Retina (tissue), 1 donor: ENCODE measurements at regions not wholly inside any gene's neighbourhood (a gene's known extent, or its start where the extent isn't known, plus 50 kb on each side); places are given as distances from the start of the nearest gene placed in this dataset.
"Not testable (repeated sequence)": the region's sequence is repeated elsewhere in the genome, so short reads cannot be mapped to it uniquely, and the experiment has no call there.

ENCODE experiments used
- DNase-seq: peaks from one replicate; pipeline ENCODE4 v3.0.0-alpha.2; 2016

DNA sequence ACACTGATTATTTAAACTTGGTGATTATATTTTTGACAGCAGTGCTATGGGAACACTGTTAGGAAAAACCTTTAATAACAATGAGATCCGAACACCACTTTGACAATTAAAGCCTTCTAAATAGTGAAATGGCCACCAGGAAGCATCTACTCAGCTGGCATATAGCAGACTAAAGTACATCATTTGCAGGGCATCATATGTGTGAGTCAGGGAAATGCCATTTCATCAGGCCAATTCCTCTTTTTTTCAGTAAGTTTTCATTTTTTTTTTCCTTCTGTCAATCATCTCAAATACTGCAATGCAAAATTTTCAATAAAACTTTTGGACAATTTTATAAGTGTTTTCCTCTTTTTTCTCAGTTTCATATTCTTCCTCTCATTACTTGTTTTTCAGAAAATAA is 521.4 kb upstream of the SEMA3D start:
- DNase-seq: no peak

DNA sequence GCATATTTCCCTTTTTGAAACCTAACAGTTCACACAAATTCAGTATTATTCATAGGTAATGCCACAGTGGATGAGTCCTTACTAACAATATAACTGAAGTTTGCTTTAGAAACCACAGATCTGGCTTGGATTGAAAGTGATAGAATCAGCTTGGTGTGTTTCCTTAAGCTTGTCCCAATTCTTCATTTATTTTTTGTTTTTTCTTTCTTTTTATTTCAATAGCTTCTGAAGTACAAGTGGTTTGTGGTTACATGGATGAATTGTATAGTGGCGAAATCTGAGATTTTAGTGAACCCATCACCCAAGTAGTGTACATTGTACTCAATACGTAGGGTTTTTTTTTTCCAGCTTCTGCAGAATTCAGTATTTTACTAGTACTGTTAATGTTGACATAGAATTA is 518.2 kb upstream of the SEMA3D start:
- DNase-seq: no peak

- no peak for DNase-seq
Observed at GRCh38 chr7:85703251-85704010, 516.6 kb upstream of the SEMA3D start.

DNA sequence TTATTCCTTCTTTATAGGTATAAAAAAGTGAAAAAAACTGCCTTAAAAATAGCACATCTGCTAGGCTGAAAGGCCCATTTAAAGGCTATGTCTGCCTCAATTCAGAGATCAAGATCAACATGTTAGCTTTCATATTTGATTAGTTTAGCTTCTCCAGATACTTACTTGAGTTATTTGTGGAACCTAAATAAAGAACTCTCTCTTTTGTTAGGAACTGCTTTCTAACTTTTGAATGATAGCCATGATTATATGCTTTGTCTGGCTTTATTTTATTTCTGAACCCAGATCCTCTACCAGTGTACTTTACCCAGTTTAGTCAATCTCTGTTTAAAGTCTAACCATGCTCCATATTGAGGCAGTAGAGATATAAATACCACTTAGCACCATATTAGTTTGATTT is 515.5 kb upstream of the SEMA3D start:
- DNase-seq: no peak

DNA sequence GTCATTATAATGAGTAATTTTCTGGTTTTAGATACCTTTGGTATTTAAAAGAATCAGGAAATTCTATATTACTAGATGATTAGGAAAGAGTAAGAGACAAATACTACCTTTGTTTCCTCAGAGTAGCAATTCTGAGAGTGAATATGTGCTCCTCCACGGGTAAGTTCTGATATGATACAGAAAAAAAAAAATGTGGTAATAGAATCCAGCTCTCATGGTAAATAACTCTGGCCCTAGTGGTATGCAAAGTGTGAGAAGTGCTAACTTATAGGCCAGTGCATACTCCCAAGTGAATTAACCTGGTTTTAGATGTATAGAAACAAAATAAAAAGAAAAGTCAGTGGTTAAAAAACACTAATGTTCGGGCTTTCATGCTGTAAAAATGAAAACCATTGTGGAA is 512.6 kb upstream of the SEMA3D start:
- DNase-seq: no peak

DNA sequence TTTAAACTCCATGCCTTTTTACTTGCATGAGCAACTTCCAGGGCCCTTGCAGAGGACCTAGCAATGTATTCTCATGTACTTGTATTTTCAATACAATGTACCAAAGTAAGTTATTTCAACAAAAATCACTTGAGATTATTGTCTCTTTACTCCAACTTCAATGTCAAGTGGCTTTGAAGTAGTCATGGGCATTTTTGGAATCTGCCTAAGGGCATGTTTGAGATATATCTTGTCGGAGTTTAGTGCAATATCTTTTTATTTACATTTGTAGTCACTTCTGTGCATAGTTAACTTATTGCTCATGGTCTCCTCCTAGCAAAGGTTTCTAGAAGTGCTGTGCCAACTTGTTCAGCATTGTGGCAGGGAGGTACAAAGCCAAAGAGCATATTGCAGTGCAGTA is 508.7 kb upstream of the SEMA3D start:
- DNase-seq: no peak

DNA sequence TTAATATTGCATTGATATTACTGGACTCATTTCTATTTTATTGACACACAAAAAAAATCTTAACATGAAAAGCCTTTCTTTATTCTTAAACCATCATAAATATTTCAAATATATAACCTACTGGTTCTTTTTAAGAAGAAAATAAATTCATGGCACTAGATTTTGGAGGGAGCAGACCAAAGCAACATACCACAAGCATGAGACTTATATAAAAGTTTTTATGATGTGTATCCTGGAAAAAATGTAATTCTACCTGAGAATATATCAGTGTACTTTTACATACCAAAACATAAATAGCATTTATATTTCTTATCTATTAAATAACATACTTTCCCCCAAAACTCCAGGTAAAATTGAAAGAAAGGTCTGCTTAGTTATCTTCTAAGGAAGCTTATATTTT is 508.2 kb upstream of the SEMA3D start:
- no peak for DNase-seq

- DNase-seq: no peak
Observed at GRCh38 chr7:85693326-85693725, 506.5 kb upstream of the SEMA3D start.

- DNase-seq: no peak
Observed at GRCh38 chr7:85688712-85689111, 501.9 kb upstream of the SEMA3D start.

- no peak for DNase-seq
Observed at GRCh38 chr7:85686401-85687181, 499.7 kb upstream of the SEMA3D start.

DNA sequence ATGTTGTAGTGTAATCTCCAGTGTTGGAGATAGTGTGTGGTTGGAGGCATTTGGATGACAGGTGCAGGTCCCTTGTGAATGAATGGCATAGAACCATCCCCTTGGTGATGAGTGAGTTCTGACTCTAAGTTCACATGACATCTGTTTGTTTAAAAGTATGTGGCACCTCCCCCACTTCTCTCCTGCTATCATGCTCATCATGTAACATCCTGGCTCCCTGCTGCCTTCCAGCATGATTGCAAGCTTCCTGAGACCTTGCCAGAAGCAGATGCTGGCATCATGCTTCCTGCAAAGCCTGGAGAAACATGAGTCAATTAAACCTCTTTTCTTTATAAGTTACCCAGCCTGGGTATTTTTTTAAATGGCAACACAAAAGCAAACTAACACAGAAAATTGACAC is 499.0 kb upstream of the SEMA3D start:
- DNase-seq: no peak

GRCh38 chr7:85682833-85683620 is 496.2 kb upstream of the SEMA3D start:
- DNase-seq: no peak

- DNase-seq: no peak
Observed at GRCh38 chr7:85681241-85681640, 494.4 kb upstream of the SEMA3D start.

DNA sequence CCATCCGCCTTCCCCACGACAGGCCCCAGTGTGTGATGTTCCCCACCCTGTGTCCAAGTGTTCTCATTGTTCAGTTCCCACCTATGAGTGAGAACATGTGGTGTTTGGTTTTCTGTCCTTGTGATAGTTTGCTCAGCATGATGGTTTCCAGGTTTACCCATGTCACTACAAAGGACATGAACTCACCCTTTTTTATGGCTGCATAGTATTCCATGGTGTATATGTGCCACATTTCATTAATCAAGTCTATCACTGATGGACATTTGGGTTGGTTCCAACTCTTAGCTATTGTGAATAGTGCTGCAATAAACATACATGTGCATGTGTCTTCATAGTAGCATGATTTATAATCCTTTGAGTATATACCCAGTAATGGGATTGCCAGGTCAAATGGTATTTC is 488.2 kb upstream of the SEMA3D start:
- DNase-seq: not testable (repeated sequence)

- no peak for DNase-seq
Observed at GRCh38 chr7:85673876-85674275, 487.0 kb upstream of the SEMA3D start.

DNA sequence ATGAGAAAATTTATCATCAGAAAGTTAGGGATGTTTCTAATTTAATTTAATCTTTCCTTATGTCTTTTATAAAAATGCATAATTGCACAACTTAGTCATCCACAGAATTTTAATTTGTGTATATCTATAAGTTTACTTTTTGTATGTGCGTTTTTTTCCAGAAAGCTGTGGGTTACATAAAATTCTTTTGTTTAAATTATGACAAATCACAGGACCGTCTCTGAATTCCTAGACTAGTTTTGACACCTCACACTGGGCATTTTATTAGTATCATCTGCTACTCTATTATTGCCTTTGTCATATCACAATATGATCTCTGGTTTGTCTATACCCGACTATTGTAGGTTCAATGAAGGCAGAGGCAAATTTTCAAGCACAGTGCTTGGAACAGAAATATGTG is 482.4 kb upstream of the SEMA3D start:
- no peak for DNase-seq

- no peak for DNase-seq
Observed at GRCh38 chr7:85664341-85664740, 477.5 kb upstream of the SEMA3D start.

- no peak for DNase-seq
Observed at GRCh38 chr7:85659364-85659763, 472.5 kb upstream of the SEMA3D start.

GRCh38 chr7:85655252-85655651 is 468.4 kb upstream of the SEMA3D start:
- no peak for DNase-seq

DNA sequence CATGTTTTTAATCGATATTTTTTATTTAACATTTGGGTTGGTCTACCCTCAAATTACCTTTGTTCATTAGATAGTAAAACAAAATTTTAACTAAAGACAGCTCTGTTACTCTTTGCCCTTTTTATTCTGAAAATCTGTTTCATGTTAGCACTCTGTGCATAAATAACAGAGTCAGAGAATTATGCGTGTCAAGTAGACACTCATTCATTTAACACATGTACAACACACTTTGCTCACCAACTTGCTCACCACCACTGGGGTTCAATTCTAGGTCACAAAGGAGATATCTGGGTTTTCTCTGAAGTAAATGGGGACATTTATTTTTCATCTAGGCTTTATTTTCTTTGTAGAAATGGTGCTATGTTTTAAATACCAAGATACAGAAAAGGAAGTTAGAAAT is 457.4 kb upstream of the SEMA3D start:
- DNase-seq: no peak

GRCh38 chr7:85641331-85641730 is 454.5 kb upstream of the SEMA3D start:
- no peak for DNase-seq

DNA sequence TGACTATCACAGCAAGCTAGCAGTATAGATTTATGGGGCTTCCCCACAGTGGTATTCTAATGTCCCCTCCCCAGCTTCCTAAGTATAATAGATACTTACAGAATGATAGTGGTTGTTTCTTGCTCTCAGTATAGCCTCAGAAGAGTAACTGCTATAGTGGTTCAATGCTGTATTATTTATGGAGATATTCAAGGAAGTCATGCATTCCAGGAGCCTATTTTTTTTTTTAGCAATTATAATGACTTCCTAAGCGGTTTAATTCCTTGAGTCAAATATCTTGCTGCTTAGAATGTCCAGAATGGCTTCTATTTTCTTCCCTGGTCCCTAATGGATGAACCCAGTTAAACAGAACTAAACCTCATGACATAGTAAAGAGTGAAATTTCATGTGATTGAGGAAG is 451.5 kb upstream of the SEMA3D start:
- DNase-seq: no peak

DNA sequence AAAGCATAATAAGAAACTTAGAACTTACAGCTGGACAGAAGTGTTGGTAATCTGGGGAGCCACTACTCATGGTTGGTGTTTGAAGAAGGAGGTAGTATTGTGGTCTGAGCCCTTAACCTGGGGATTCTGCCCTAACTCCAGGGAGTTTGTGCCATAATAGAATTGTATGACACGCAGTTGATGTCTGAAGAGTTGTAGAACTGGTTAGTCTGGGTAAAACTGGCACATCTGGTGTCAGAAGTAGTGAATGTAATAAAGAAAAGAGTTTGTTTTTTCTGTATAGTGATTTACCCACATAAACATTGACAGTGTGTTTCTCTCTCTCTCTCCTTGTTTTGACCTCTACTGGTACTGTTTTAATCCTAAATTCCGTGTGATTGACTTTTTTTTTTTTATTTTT is 448.1 kb upstream of the SEMA3D start:
- no peak for DNase-seq
